ENCODE measurements at regions not wholly inside any gene's neighbourhood (a gene's known extent, or its start where the extent isn't known, plus 50 kb on each side); places are given as distances from the start of the nearest gene placed in this dataset.

DNA sequence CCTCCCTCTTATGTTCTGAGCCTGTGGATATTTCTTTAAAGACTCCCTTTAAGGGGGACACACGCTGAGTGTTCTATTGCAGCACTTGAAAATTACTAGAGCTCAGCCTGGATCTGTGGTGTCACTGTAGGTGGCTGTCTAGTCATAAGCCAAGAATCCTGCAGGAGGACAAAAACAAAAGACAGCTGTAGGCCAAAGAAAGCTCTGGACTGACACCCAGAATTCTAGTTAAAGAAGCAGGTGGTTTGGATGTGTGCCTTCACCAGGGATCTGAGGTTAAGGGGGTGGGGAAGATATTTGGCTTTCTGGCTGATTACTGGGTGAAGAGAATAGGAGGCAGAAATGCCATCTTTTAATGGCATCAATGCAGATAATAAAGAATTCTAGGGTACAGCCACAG is 842.5 kb upstream of the NXPH2 start:
- no peaks in the 10 kb centered on the region for H3K36me3 ChIP-seq
- 67% methylated on average over 1 of the region's 1 CpG for WGBS
- H3K4me3 ChIP-seq = no peak overlapping the region
- H3K9me3 ChIP-seq = peaks cover 0 to 10% (median 3%) of the 10 kb centered on the region in 4 donors
- intact Hi-C loops (cut with DNase I) = no loop called here
- H3K27me3 ChIP-seq = no peaks in the 10 kb centered on the region
- H3K27ac ChIP-seq (replicated peaks in 1 of 4) = no peak overlapping the region
- TF ChIP-seq, protein P1, sequence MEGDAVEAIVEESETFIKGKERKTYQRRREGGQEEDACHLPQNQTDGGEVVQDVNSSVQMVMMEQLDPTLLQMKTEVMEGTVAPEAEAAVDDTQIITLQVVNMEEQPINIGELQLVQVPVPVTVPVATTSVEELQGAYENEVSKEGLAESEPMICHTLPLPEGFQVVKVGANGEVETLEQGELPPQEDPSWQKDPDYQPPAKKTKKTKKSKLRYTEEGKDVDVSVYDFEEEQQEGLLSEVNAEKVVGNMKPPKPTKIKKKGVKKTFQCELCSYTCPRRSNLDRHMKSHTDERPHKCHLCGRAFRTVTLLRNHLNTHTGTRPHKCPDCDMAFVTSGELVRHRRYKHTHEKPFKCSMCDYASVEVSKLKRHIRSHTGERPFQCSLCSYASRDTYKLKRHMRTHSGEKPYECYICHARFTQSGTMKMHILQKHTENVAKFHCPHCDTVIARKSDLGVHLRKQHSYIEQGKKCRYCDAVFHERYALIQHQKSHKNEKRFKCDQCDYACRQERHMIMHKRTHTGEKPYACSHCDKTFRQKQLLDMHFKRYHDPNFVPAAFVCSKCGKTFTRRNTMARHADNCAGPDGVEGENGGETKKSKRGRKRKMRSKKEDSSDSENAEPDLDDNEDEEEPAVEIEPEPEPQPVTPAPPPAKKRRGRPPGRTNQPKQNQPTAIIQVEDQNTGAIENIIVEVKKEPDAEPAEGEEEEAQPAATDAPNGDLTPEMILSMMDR (IDR thresholded peaks at IDR 0.05) = no peak
- no peak for TF ChIP-seq POLR2A (IDR thresholded peaks at IDR 0.05; ENCODE audit: low read depth)
- no peak for TF ChIP-seq EP300 (IDR thresholded peaks at IDR 0.05)
- TF ChIP-seq POLR2AphosphoS5 (IDR thresholded peaks at IDR 0.05) = no peak
- DNase-seq (ENCODE audit: extremely low spot score) = no peak
- H3K4me1 ChIP-seq = no peaks in the 10 kb centered on the region

DNA sequence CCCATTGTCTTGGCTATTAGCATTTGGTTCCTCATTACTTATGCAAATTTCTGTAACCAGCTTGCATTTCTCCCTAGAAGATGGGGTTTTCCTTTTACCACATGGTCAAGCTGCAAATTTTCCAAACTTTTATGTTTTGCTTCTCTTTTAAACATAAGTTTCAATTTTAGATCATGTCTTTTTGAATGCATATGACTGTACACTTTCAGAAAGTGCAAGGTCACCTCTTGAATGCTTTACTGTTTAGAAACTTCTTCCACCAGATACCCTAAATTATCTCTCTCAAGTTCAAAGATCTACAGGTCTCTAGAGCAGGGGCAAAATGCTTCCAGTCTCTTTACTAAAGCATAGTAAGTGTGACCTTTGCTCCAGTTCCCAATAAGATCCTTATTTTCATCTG is 837.6 kb upstream of the NXPH2 start:
- no peak for DNase-seq (ENCODE audit: extremely low spot score)
- H3K4me3 ChIP-seq = no peak overlapping the region
- no peak overlapping the region for H3K27ac ChIP-seq (replicated peaks in 1 of 4)
- intact Hi-C loops (cut with DNase I) = no loop called here
- TF ChIP-seq EP300 (IDR thresholded peaks at IDR 0.05) = no peak
- no peak for TF ChIP-seq POLR2AphosphoS5 (IDR thresholded peaks at IDR 0.05)
- TF ChIP-seq POLR2A (IDR thresholded peaks at IDR 0.05; ENCODE audit: low read depth) = no peak
- TF ChIP-seq, protein P1 (IDR thresholded peaks at IDR 0.05) = no peak
- no peaks in the 10 kb centered on the region for H3K4me1 ChIP-seq
- H3K36me3 ChIP-seq = no peaks in the 10 kb centered on the region
- H3K27me3 ChIP-seq = no peaks in the 10 kb centered on the region
- H3K9me3 ChIP-seq = peaks cover 0 to 10% (median 3%) of the 10 kb centered on the region in 4 donors

DNA sequence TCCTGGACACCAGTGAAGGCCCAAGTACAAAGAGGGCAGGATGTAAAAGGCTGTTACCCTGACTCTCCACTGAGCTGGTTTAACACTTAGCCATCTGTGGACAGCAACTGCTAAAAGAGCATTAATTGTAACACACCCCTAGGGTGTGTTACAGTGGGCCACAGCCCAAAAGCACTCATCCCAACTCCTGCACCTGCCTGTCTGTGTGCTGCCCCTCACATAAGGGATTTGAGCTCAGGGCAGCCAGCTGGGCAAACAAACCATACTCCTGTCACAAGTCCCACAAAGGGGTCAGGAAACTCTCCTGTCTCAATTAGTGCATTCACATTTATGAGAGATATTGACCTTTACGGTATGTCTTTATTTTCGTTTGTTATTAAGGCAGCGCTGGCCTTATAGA is 833.1 kb upstream of the NXPH2 start:
- Histone ChIP-seq H3K9me3 (no peaks in the 10 kb centered on the region), H3K4me1 (no peaks in the 10 kb centered on the region), H3K27me3 (no peaks in the 10 kb centered on the region), H3K36me3 (no peaks in the 10 kb centered on the region), H3K4me3 (no peak overlapping the region), H3K27ac (replicated peaks in 1 of 4) (no peak overlapping the region)
- intact Hi-C loops (cut with DNase I) = no loop called here
- no peak for DNase-seq (ENCODE audit: extremely low spot score)
- WGBS = 75% methylated on average over 3 of the region's 3 CpGs
- no peak for TF ChIP-seq EP300 (IDR thresholded peaks at IDR 0.05)
- TF ChIP-seq POLR2AphosphoS5 (IDR thresholded peaks at IDR 0.05) = no peak
- TF ChIP-seq, protein P1 (IDR thresholded peaks at IDR 0.05) = no peak
- TF ChIP-seq POLR2A (IDR thresholded peaks at IDR 0.05; ENCODE audit: low read depth) = no peak

DNA sequence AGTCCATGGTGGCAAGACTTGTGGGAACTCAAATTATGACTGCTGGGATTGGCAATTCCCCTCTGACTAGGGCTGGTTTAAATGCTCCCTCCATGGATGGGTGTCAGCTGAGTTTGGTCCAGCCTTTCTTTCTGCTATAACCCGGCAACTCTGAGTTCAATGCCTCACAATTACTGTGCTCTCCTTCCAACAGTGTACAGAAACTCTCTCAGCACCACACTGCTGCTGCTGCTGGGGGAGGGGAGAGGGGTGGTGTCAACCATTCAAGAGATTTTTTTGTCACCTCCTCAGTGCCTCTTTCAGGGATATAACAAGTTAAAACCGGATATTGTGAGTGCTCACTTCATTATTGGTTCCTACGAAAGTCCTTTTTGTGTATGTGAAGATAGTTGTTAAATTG is 830.3 kb upstream of the NXPH2 start:
- 54% methylated on average over 3 of the region's 3 CpGs for WGBS
- Histone ChIP-seq H3K36me3 (no peaks in the 10 kb centered on the region), H3K4me1 (no peaks in the 10 kb centered on the region), H3K27ac (replicated peaks in 1 of 4) (no peak overlapping the region), H3K4me3 (no peak overlapping the region), H3K9me3 (no peaks in the 10 kb centered on the region), H3K27me3 (no peaks in the 10 kb centered on the region)
- no peak for DNase-seq (ENCODE audit: extremely low spot score)
- intact Hi-C loops (cut with DNase I) = no loop called here
- TF ChIP-seq POLR2A (IDR thresholded peaks at IDR 0.05; ENCODE audit: low read depth) = no peak
- TF ChIP-seq POLR2AphosphoS5 (IDR thresholded peaks at IDR 0.05) = no peak
- no peak for TF ChIP-seq EP300 (IDR thresholded peaks at IDR 0.05)

DNA sequence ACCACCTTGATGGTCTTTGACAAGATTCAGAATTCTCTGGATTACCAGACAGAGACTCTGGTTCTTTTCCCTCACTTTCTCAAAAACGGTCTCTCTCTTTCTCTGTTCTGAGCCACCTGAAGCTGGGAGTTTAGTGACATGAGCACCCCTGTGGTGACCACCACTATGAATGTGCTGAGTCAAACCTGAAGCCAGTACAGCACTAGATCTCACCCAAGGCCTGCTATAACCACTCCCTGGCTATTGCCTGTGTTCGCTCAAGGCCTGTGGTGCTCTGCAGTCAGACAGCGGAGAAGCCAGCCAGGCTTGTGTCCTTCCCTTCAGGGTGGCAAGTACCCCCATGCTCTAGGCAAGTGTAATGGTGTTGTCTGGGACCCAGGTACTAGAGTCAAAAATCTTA is 828.9 kb upstream of the NXPH2 start:
- intact Hi-C loops (cut with DNase I) = no loop called here
- Histone ChIP-seq H3K9me3 (no peaks in the 10 kb centered on the region), H3K4me3 (no peak overlapping the region), H3K4me1 (no peaks in the 10 kb centered on the region), H3K27me3 (no peaks in the 10 kb centered on the region), H3K36me3 (no peaks in the 10 kb centered on the region), H3K27ac (replicated peaks in 1 of 4) (no peak overlapping the region)
- TF ChIP-seq EP300 (IDR thresholded peaks at IDR 0.05) = no peak
- TF ChIP-seq, protein P1 (IDR thresholded peaks at IDR 0.05) = no peak
- TF ChIP-seq POLR2AphosphoS5 (IDR thresholded peaks at IDR 0.05) = no peak
- TF ChIP-seq POLR2A (IDR thresholded peaks at IDR 0.05; ENCODE audit: low read depth) = no peak
- DNase-seq (ENCODE audit: extremely low spot score) = no peak
- 88% methylated on average over 2 of the region's 3 CpGs for WGBS

Measured in esophagus muscularis mucosa (tissue), 4 donors.